ENCODE measurements at regions not wholly inside any gene's neighbourhood (a gene's known extent, or its start where the extent isn't known, plus 50 kb on each side); places are given as distances from the start of the nearest gene placed in this dataset.

DNA sequence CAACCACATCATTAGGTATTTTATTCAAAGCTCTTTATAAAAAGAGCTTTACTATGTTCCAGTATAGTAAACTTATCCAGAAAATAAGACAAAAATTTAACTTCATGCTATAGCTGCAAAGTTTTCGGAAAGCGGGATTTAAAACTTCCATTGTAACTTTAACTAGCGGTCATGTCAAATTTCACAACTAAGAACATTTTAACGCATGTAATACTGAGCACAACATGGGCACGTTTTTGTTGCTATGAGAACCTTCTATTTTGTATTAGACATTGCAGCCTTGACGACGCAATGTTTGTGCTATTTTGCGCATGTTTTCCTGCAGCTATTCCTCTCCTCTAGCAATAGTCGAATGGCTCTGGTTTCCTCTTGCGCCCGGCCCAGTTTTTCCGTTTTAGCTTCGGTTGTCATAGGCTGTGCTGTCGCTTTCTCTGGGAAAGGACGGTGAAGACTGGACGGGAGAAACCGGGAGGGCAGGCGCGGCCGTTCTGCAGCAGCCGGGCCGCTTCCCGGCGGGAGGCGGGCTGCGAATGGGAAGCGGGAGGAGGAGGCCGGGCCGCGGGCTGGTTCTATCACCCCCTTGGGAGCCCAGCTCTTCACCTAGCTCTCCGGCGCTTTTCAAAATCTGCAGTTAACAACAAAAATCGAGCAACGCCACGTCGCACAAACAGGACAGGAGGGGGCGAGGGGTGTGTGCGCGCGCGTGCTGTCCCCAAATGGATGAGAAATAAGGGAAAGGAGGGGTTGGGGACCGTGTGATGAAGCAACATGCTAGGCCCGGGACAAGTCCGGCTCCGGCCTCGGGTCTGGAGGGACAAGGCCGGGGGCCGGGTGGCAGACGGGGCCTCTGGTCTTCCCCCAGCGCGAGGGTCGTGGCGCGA lies 105.3 kb upstream of the HNRNPU start (continued):
- TF ChIP-seq TEAD2 (tag; IDR thresholded peaks at IDR 0.05) (no peak), MNT (conservative IDR thresholded peaks at IDR 0.05) (peak; percentile 82 to 85; a peak in 3 of 4 replicates), ZNF436 (CRISPR knock-in tag; IDR thresholded peaks at IDR 0.05) (no peak), MEF2A (IDR thresholded peaks at IDR 0.05; ENCODE audit: control insufficient read depth, low read depth, low read length) (no peak), OTX1 (CRISPR knock-in tag; IDR thresholded peaks at IDR 0.05) (no peak), CHD7 (IDR thresholded peaks at IDR 0.05; ENCODE audit: low read depth, low read length) (no peak), ZNF785 (CRISPR knock-in tag; IDR thresholded peaks at IDR 0.05) (no peak), XRCC5 (IDR thresholded peaks at IDR 0.05; ENCODE audit: low read depth, low read length) (0 out of 2 replicates have a peak, but pooled peaks have one; percentile 22), SMARCC2 (IDR thresholded peaks at IDR 0.05; ENCODE audit: low read depth) (no peak)
- TF ChIP-seq, protein P1, sequence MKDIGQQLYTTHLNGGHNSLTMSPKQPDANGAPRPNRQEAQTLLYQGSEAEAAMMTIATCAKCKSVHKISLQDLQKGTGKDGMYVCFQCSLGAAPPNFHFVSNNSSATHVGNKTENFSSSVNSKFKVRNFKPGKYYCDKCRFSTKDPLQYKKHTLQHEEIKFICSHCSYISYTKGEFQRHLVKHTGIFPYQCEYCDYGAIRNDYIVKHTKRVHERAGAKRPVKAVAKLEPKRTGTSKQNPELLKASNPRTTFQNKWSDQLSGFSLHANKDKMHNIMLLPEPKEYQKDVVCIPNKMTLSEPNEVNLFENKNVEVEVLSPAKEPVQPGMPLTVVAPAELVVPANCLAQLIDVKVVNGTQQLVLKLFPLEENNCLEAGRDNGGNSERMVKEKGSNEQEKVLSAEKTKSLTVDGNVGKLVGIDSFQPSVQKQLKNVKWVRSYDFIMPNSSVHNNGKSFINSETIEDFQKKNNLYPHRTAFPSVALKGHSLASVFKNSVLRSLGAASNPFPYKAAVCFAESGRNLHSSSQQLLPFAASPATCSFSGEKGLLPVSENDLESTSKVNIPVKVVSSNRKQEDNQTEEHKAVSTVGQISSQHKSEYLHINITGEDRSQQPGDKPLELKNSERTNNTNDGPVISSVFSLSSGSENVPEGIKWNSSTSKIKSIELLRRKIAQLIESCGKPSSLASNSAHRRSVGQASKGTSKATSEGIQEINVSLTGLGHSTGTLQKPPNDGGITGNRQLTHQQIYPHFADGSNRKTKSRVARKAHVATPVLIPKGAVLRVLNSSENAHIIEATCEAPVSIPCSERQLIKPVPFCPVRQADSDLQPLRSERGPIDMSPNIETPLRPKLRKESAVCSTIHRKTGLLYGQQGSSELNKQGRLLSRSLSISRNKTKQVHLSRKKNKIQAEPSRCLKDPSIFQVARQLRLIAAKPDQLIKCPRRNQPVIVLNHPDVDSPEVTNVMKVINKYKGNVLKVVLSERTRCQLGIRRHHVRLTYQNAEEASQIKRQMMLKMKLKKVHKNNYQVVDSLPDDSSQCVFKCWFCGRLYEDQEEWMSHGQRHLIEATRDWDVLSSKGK (CRISPR knock-in tag; IDR thresholded peaks at IDR 0.05) = no peak

Measured in K562 (cell line).